ENCODE measurements at regions not wholly inside any gene's neighbourhood (a gene's known extent, or its start where the extent isn't known, plus 50 kb on each side); places are given as distances from the start of the nearest gene placed in this dataset.

- TF ChIP-seq ZNF274 (IDR thresholded peaks at IDR 0.05; ENCODE audit: insufficient read depth, insufficient read length) = no peak
- no peak for TF ChIP-seq CTCF (IDR thresholded peaks at IDR 0.05 in 2 of 3, conservative IDR thresholded peaks at IDR 0.05 in 1 of 3; ENCODE audit: control insufficient read depth in 2 of 3, extremely low read depth in 1 of 3, insufficient read depth in 1 of 3, low read depth in 3 of 3, low read length in 3 of 3)
- TF ChIP-seq YY1 (IDR thresholded peaks at IDR 0.05; ENCODE audit: low read depth, low read length) = no peak
- no peak for TF ChIP-seq POLR2A (IDR thresholded peaks at IDR 0.05; ENCODE audit: low read depth, low read length)
- TF ChIP-seq SPI1 (IDR thresholded peaks at IDR 0.05; ENCODE audit: borderline replicate concordance, insufficient read depth, low read depth, low read length) = no peak
- TF ChIP-seq PKNOX1 (IDR thresholded peaks at IDR 0.05) = no peak
- no peak for TF ChIP-seq RCOR1 (conservative IDR thresholded peaks at IDR 0.05; ENCODE audit: low read depth, low read length)
- no peak for TF ChIP-seq EZH2 (IDR thresholded peaks at IDR 0.05; ENCODE audit: borderline replicate concordance, control insufficient read depth, low read depth, low read length)
Measured at GRCh38 chr1:87568005-87568404, 239.3 kb downstream of the LMO4 start.

All from GM12878 (cell line).